ENCODE measurements at regions not wholly inside any gene's neighbourhood (a gene's known extent, or its start where the extent isn't known, plus 50 kb on each side); places are given as distances from the start of the nearest gene placed in this dataset.

- no peak for TF ChIP-seq TAF1 (IDR thresholded peaks at IDR 0.05; ENCODE audit: low read depth, low read length)
- TF ChIP-seq POLR2A (IDR thresholded peaks at IDR 0.05; ENCODE audit: low read depth, low read length): no peak
- TF ChIP-seq POLR2AphosphoS5 (IDR thresholded peaks at IDR 0.05; ENCODE audit: low read depth, low read length): no peak
Measured at GRCh38 chr18:68267583-68267982, 447.3 kb downstream of the TMX3 start.

All from GM12891 (cell line).